Hypothalamus (tissue), 51 donors: ENCODE measurements at regions not wholly inside any gene's neighbourhood (a gene's known extent, or its start where the extent isn't known, plus 50 kb on each side); places are given as distances from the start of the nearest gene placed in this dataset.

Source experiments
- DNase-seq, 51 donors: peaks; one replicate each; lab custom pipeline; 2025; lab: John Stamatoyannopoulos, UW

DNA sequence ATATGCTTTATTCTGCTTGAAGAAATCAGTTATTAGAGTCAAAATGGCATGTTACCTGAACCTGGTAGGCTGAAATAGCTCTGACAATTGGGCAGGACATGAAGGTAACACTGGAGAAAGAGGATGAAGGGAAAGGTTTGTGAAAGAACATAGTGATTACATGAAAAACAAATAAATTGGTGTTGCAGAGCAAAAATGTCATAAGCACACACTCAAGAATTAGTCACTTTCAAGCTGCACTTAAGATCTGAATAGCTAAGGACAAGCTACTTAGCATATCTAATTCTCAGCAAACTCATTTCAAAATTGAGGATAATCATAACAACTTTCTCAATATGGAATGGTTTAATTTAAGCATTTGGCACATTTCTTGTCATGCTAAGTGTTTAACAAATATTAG, 1398.0 kb upstream of the FLRT2 start:
- DNase-seq, result no peak

DNA sequence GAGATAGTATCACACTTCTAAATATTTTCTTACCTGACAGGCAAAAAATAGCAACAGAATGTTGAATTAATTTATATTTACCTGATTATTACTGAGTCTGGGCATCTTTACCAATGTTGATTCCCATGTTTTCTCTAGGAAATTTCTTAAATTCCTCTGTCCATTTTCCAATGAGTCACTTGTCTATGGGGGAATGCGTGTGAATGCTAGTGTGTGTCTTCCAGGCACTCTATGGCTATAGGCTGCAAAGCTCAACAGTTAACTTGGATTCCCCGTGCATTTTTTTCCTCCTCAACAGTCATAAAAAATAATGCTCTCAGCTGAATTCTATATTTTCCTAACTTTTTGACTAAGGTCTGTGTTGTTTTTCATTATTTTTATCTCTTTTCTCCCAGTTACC, 1385.8 kb upstream of the FLRT2 start:
- DNase-seq, result no peak

DNA sequence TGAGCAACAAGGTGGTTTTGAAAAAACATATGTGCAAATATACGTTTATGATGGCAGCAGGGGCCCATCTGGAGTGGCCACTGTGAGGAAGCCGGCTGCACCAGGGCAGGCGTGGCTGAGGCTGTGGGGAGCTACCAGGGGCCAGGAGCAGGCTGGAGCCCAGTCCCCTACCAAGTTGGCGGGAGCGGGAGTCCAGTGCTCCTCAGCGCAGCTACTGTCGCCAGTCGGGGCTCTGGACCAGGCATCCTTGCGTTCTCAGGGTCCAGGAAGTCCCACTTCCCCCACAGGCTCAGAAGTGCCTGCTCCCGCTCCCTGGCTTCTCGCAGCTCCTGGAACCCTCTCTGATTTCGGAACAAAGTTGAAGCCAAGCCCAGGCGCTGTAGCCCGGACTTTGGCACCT, 1377.5 kb upstream of the FLRT2 start:
- no peak for DNase-seq

DNA sequence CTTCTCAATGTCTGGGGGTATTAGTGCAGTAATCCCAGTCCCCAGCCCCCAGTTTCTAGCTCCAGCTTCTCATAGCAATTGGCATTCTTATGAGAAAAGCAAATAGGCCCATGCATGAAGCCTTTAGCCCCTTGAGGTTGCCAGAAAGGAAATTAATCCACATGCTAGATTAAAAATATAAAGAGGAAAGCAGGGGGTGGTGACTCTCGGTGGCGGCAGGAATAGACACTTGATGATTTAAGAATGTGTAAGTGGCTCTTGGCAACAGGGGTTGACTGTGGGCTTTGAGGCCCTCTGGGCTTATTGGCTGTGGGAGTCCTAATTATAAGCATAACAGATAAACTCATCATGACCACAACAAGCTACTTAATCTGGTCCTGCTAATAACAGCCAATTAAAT, 1367.3 kb upstream of the FLRT2 start:
- DNase-seq, result no peak

DNA sequence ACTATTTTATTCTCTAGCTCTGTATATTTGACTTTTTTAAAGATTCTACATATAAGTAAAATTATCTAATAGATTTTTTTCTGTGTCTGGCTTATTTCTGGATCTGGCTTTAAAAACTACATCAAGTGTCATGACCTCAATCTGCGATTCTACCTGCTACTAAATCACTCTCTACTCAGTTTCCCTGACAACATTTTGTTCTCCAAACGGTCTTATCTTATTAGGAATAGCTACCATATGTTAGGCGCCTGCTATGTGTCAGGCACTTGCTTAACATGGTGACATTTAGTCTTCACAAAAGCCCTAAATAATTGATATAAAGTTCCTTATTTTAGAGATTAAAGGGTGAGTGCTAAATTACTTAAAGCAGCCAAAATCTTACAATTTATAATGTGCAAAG, 1362.9 kb upstream of the FLRT2 start:
- no peak for DNase-seq

DNA sequence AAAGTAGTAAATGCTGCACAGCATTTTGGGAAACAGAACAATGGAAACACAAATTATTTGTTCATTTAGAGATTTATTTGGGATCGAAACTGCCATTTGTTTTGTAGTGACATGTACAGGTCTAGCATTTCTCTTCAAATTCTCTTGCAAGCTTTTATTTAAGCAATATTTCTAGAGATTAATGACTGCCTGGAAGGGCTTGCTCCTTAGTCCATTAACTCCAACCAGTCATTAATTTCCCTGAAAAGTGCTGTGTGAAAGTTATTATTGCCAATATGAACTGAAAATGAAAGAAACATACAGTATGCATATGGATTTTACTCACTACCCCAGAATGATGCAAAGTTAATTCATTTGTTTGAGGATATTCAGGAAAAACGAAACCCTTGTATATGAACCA, 1349.6 kb upstream of the FLRT2 start:
- DNase-seq, result no peak

DNA sequence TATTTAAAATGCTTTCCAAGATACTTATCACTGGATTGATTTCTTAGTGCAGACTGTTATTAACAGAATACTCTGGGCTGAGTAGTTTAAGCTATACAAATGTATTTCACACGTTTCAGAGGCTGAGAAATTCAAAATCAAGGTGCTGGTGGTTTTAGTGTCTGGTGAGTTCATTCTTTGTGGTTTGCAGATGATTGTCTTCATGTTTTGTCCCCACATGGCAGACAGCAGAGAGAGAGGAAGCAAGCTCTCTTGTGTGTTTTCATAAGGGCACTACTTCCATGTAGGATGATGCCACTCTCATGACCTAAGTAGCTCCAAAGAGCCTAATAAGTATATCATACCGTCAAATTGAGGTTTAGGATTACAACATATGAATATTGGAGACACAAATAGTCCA, 1348.9 kb upstream of the FLRT2 start:
- no peak for DNase-seq

DNA sequence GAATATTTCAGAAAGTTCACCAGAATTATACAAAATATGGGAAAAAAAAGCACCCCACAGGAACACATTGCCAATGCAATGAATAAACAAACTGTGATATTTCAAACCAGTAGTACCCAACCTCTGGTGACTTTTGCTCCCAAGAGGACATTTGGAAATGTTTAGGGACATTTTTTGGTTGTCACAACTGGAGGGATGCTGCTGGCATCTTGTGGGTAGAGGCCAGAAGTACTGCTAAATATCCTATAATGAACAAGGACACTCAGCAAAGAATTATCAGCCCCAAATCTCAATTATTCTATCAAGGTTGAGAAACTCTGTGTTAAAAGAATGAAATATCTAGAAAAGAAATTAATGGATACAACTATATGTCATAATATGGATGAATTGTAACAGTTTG, 1334.4 kb upstream of the FLRT2 start:
- DNase-seq, result no peak

DNA sequence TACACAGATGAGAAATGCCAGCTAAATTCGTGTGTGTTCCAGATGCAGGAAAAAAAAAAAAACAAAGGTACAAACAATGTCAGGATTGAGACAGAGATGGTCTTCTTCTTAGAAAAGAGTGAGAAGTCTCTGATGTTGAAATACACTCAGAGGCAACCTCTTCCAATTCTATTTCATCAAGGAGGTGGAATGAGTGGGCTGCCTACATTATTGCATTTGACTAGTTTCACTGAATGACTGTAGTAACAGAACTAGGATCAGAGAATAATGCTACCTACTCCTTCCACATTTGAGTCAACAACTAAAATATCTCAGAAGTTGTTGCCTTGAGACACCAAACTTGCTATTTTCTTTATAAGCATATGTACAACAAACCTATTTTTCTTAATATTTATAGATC, 1332.2 kb upstream of the FLRT2 start:
- no peak for DNase-seq

DNA sequence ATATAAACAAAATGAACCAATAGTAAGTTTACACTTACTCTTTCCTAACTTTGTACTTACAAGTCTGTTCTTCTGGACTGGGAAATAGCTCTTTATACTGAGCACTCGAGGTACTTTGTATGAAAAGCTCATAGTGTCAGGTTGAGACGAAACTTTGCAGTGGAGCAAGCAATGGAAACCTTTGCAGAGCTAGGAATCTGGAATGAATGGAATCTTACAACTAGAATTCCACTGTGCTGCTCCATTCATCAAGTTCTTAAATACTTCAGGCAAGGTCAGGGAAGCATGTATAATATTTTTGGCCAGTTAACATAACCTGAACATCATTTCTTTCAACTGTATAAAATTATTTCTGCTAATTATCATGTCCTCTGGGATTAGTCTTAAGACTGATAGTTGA, 1327.5 kb upstream of the FLRT2 start:
- DNase-seq, result no peak

DNA sequence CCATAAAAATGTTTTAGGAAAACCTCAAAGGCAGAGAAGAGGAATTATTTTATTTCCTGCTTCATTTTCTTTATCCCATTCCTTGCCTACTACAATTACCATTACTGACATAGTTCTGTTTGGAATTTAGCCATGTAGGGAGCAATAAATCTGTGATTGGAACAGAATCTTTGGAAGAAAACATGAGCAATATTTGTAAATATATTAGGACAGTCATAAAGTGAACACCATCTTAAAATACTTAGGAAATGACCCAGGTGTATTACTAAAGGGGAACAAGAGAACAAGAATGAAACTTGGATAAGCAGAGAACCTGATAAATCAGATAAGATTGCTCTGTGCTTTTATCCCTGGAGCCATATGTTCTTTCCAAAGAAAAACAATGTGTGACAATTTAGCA, 1326.0 kb upstream of the FLRT2 start:
- DNase-seq, result no peak

DNA sequence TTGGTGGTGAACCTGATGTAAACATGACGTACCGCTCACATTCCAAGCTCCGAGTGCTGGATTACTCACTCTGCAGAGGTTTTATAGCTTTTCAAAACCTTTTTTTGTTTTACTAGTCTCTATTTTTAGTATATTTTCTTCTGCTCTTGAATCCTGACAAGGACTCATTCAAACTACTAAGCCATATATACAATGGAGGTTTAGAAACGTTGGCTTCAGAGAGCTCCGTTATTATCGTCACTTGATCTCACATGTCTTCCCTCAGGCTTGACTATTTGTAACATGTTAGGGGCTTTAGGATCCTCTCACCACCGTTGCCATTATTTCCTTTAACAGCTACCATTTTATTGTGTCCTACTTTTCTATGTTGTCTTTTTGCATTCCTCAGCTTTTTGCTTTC, 1321.5 kb upstream of the FLRT2 start:
- no peak for DNase-seq

DNA sequence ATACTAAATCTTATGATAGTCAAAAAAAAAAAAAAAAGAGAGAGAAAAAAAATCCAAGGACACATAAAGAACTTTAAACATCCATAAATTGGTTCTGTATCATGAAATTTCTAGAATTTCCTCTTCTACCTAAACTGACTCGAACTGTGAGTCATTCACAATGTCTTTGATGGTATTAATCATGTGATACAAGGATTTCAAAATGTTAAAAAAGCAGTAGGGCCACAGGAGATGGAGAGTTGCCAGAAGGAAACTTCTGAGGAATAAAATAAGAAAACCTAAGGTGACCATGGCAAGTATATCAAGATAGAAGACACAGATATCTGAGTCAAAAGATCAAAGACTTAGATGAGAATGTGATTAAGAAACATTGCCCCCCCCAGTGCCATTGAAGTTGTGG, 1320.9 kb upstream of the FLRT2 start:
- DNase-seq, result no peak

DNA sequence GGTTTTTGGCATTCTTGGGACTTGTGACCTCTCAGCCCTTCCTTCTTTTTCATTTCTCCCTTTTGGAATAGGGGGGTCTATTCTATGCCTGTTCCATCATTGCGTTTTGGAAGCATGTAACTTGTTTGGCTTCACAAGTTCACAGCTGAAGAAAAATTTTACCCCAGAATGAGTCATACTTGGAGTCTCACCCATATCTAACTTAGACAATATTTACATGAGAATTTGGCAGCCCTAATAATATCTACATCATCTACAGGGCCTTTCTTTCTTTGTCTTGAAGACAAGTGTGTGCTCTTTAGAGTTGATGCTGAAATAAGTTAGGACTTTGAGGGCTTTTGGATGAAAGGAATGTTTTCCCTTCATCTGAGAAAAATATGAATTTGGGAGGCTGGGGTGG, 1312.9 kb upstream of the FLRT2 start:
- no peak for DNase-seq

DNA sequence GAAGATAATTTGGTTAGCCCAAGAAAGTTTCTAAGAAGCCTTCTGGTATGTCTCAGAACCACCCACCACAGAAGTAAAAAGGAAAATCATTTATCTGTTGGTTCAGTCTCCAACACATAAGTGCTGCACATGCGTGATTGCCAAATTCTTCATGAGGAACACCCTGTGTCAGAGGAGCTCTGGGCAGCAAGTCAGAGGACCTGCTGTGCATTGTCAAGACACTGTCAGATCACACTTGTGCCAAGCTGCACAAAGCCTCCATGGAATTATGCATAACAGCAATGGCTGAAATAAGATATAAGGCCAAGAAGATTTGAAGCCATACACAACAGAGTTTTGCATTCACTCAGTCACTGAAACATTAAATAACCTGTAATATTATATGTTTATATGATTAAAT, 1304.7 kb upstream of the FLRT2 start:
- no peak for DNase-seq

DNA sequence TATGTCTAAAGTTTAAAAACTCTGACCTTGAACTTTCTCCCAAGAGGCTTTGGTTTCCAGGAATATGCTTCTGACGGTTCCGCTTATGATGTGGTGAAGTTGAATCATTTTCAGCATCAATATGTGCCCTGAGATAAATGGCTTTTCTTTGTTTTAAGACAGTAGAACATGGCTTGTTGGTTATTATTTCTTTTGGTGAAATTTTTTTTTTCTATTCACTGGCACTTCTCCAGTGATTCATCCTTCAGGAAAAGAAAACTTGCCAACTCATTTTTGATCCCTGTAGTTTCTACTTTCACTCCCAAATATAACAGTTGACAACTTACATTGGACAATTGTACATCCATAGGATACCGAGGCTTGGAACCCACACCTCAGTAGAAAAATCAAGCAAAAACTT, 1301.2 kb upstream of the FLRT2 start:
- DNase-seq, result no peak

DNA sequence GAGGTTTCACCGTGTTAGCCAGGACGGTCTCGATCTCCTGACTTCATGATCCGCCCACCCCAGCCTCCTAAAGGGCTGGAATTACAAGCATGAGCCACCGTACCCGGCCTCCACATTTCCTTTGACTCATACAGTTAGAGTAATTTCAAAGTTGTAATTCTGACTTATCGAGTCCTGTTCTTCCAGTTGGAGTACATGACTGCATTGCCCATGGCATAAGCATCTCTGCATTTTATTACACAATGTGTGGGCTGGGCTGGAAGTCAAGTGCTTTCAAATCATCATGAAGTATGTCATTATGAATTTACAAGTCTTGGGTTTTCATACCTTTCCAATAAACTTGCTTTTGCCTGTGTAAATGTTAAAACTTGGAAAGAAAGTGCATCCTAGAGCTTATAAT, 1295.7 kb upstream of the FLRT2 start:
- no peak for DNase-seq

DNA sequence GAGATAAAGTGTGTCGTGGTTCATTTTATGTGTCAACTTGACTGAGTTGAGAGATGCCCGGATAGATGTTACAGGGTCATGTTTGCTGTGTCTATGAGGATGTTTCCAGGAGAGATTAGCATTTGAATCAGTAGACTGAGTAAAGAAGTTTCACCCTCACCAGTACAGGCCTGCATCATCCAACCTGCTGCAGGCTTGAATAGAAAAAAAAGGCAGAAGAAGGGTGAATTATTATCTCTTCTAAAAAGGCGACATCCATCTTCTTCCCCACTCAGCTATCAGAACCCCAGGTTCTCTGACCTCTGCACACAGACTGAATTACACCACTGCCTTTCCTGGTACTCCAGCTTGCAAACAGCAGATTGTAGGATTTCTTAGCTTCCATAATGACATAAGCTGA, 1293.7 kb upstream of the FLRT2 start:
- DNase-seq, result no peak

DNA sequence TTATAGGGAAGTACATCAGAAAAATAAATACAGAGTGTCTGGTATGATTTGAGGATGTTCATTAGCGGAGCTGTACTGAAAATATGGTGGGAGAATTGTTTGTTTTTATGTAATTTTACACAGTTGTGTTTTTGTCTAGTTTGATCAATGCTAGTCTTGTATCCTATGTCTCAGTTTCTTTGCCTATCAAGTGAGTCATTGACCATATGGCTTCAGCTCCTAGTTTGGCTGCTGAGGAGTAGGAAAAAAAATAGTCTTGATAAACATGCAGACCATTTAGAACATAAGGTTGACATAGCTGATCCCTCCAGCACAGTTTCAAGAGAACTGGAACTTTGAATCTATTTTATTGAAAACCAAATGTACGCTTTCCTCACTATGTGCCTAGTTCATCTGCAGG, 1292.1 kb upstream of the FLRT2 start:
- no peak for DNase-seq

DNA sequence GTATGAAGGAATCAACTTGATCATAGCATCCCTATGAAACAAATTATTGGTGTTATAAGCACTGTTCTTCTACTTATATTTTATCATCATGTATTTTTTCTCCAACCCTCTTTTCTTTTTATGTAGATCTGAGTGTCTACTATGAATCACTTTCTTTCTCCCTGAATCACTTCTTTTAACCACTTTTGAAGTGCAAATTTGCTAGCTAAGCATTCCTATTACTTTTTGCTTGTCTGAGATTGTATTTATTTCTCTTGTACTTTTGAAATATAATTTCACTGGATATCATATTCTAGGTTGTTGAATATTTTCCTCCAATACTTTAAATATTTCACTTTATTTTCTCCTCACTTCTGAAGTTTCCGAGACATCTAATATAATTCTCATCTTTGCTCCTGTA, 1282.3 kb upstream of the FLRT2 start:
- DNase-seq, result no peak

DNA sequence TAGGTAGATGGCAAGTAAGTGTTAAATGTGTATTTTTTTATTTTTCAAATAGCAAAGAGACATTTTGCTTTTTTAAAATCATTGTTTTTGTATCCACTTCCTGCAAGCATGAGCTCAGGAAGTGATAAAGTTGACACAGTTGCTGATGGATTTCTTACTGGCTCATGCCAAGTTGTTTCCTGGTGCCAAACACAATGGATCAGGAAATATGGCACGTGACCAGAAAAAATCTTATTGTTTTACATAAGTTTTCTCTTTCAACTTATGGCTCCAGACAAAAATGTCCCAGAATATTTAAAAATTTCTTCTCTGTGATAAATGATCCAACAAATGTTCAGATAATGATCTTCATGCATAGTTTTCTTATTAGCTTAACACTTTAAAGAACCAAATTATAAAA, 1279.1 kb upstream of the FLRT2 start:
- DNase-seq, result no peak

DNA sequence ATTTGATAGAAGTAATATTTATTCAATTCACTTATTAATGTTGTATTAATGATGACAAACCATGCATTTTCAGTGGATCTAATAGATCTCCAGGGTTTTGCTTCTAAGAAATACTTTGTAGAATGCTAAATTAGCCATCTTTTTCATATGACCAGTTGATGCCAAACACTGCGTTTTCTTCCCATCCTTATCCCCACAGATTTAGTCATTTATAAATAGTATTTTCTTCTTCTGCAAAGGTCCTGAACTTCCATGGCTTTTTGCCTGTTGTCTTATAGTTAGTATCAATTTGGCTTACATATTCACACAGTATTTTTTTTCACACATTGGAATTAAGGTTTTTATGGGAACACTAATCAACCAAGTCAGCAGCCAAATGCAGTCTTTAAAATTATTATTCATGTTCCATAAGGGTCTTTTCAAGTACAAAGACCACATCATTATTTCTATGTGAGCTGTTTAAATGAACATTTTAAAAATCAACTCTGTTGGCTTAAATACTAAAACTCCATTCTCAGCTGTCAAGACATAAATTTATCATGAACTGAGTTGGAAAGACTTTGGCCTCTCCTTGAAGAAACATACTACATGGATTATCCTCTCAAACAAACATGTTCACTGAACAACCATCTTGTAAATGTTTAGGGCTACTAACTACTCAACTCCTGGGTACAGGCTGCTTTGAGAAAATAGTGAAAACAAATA, 1278.4 kb upstream of the FLRT2 start:
- no peak for DNase-seq

DNA sequence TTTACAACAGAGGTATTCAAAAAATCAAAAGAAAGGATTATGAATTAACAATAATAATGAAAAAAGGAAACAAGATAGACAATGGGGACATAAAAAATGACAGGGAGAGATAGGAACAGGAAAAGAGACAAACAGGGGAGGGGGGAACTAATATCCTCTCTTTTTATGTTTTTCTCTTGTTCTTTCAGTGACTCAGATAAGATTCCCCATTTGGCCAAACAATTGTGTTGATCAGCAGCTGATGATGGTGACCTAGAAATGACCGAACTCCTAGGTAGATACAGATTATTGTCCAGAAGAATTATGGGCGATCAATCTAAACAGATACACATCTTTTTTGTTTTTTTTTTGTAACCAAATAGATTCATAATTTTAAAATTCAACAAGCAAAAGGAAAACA, 1277.2 kb upstream of the FLRT2 start:
- DNase-seq, result no peak

DNA sequence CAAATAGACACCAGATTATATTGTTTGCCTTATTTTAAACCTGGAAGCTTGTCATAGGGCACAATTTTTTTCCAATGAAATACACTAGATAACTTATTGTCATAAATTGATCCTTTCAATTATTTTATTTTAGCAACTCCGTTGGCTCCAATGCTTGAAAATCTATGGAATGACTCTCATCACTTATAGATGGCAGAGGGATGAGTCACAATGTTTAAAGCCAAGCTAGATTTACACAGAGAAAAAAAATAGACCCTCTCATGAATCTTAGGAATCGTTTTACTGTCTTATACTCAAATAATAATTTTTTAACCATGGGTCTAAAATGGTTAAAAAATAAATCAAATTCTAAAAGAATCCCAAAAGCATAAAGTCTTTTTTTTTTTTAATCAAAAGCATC, 1276.6 kb upstream of the FLRT2 start:
- DNase-seq, result no peak
